Liver (tissue), 8 donors: ENCODE measurements at regions not wholly inside any gene's neighbourhood (a gene's known extent, or its start where the extent isn't known, plus 50 kb on each side); places are given as distances from the start of the nearest gene placed in this dataset.

Experiments
- DNase-seq: peaks from one replicate; pipeline ENCODE4 v3.0.0-alpha.2; 2017; ENCODE audit warnings: low spot score
- H3K27ac ChIP-seq, 2 donors: one replicate each; pipeline ENCODE4 v1.7.0; 2013; ENCODE audit warnings: inconsistent platforms in 2 of 2, low read length in 2 of 2, control low read depth in 1 of 2, low read depth in 1 of 2, mild to moderate bottlenecking in 1 of 2
- H3K27me3 ChIP-seq, 4 donors: one replicate each; pipeline versions ENCODE4 v1.6.1 to v1.7.0; 2013; ENCODE audit warnings: low read length in 3 of 4, inconsistent platforms in 1 of 4, mild to moderate bottlenecking in 1 of 4, moderate library complexity in 1 of 4; ENCODE audit not compliant: control insufficient read depth in 4 of 4, insufficient read depth in 4 of 4
- H3K36me3 ChIP-seq, 4 donors: one replicate each; pipeline versions ENCODE4 v1.6.1 to v1.7.0; 2013; ENCODE audit warnings: low read length in 3 of 4, mild to moderate bottlenecking in 3 of 4, low read depth in 1 of 4, moderate library complexity in 1 of 4; ENCODE audit not compliant: control insufficient read depth in 4 of 4, insufficient read depth in 3 of 4
- H3K4me1 ChIP-seq, 4 donors: one replicate each; pipeline versions ENCODE4 v1.6.1 to v1.7.0; 2013; ENCODE audit warnings: low read length in 3 of 4, mild to moderate bottlenecking in 3 of 4, moderate library complexity in 1 of 4; ENCODE audit not compliant: control insufficient read depth in 4 of 4, insufficient read depth in 4 of 4
- H3K4me3 ChIP-seq, 3 donors: one replicate each; pipeline versions ENCODE4 v1.6.1 to v1.7.0; 2013; ENCODE audit warnings: low read length in 3 of 3, control low read depth in 1 of 3, low read depth in 1 of 3, mild to moderate bottlenecking in 1 of 3
- H3K9ac ChIP-seq, 2 donors: one replicate each; pipeline ENCODE4 v1.7.0; 2013; ENCODE audit warnings: low read length in 2 of 2, mild to moderate bottlenecking in 2 of 2, moderate library complexity in 2 of 2, control low read depth in 1 of 2, low read depth in 1 of 2
- H3K9me3 ChIP-seq, 4 donors: one replicate each; pipeline versions ENCODE4 v1.6.1 to v1.7.0; 2013; ENCODE audit warnings: low read length in 3 of 4; ENCODE audit not compliant: control insufficient read depth in 4 of 4
- ATF3 ChIP-seq: IDR thresholded peaks from 2 replicates; pipeline ENCODE4 v1.6.1; 2016; ENCODE audit warnings: antibody characterized with exemption
- CTCF ChIP-seq: fragments of 150-350 bp; IDR thresholded peaks from 2 replicates; pipeline ENCODE4 v1.5.1; 2017; ENCODE audit warnings: improper control_type of control experiment, low read depth, low read length; ENCODE audit not compliant: missing input control
- EGR1 ChIP-seq, 2 donors: IDR thresholded peaks; 2 replicates each; pipeline ENCODE4 v1.6.1; 2016 to 2018; ENCODE audit warnings: antibody characterized with exemption in 2 of 2, low read depth in 2 of 2
- FOXA1 ChIP-seq: IDR thresholded peaks from 2 replicates; pipeline ENCODE4 v1.6.1; 2016; ENCODE audit warnings: antibody characterized with exemption
- FOXA2 ChIP-seq: IDR thresholded peaks from 2 replicates; pipeline ENCODE4 v1.6.1; 2016; ENCODE audit warnings: antibody characterized with exemption
- GABPA ChIP-seq, 2 donors: IDR thresholded peaks in 1 of 2; conservative IDR thresholded peaks in 1 of 2; 2 replicates each; pipeline ENCODE4 v1.6.1; 2016; ENCODE audit warnings: antibody characterized with exemption in 2 of 2, mild to moderate bottlenecking in 1 of 2, moderate library complexity in 1 of 2
- HNF4A ChIP-seq, 2 donors: conservative IDR thresholded peaks; 2 replicates each; pipeline ENCODE4 v1.6.1; 2016; ENCODE audit warnings: antibody characterized with exemption in 2 of 2, mild to moderate bottlenecking in 2 of 2
- HNF4G ChIP-seq: IDR thresholded peaks from 2 replicates; pipeline ENCODE4 v1.6.1; 2016; ENCODE audit warnings: antibody characterized with exemption
- JUND ChIP-seq, 2 donors: IDR thresholded peaks; 2 replicates each; pipeline ENCODE4 v1.6.1; 2016; ENCODE audit warnings: antibody characterized with exemption in 2 of 2
- MAX ChIP-seq: IDR thresholded peaks from 2 replicates; pipeline ENCODE4 v1.6.1; 2016; ENCODE audit warnings: antibody characterized with exemption
- NR2F2 ChIP-seq: IDR thresholded peaks from 2 replicates; pipeline ENCODE4 v1.6.1; 2016; ENCODE audit warnings: antibody characterized with exemption
- RAD21 ChIP-seq, 2 donors: IDR thresholded peaks; 2 replicates each; pipeline ENCODE4 v1.6.1; 2016; ENCODE audit warnings: antibody characterized with exemption in 2 of 2, mild to moderate bottlenecking in 2 of 2
- REST ChIP-seq: IDR thresholded peaks from 2 replicates; pipeline ENCODE4 v1.6.1; 2016; ENCODE audit warnings: antibody characterized with exemption, mild to moderate bottlenecking
- RXRA ChIP-seq, 2 donors: IDR thresholded peaks; 2 replicates each; pipeline ENCODE4 v1.6.1; 2017 to 2018; ENCODE audit warnings: antibody characterized with exemption in 2 of 2, mild to moderate bottlenecking in 1 of 2
- SP1 ChIP-seq: IDR thresholded peaks from 2 replicates; pipeline ENCODE4 v1.6.1; 2018; ENCODE audit warnings: antibody characterized with exemption, mild to moderate bottlenecking
- TAF1 ChIP-seq: conservative IDR thresholded peaks from 2 replicates; pipeline ENCODE4 v1.6.1; 2016; ENCODE audit warnings: antibody characterized with exemption, mild to moderate bottlenecking
- YY1 ChIP-seq: IDR thresholded peaks from 2 replicates; pipeline ENCODE4 v1.6.1; 2016; ENCODE audit warnings: antibody characterized with exemption, mild to moderate bottlenecking
- ZBTB33 ChIP-seq: IDR thresholded peaks from 2 replicates; pipeline ENCODE4 v1.6.1; 2016; ENCODE audit warnings: antibody characterized with exemption
- WGBS: extraction: QIAGEN DNeasy Blood & Tissue Kit; methylation state at CpG from one replicate; pipeline ENCODE4 v1.1.7; 2013; 5-methylcytosine and 5-hydroxymethylcytosine counted together
- donor health status: healthy.
- donor health status: healthy.
- donor health status: healthy.
- donor health status: healthy.
- donor health status: healthy.

- TF ChIP-seq REST (no peak), GABPA (IDR thresholded peaks at IDR 0.05 in 1 of 2, conservative IDR thresholded peaks at IDR 0.05 in 1 of 2) (no peak), RAD21 (IDR thresholded peaks at IDR 0.05) (no peak), ATF3 (no peak)
Measured at GRCh38 chr14:53493320-53493719, 340.2 kb upstream of the DDHD1 start (continued).

GRCh38 chr14:53491884-53492277 is 338.8 kb upstream of the DDHD1 start:
- 88% methylated on average over 5 of the region's 5 CpGs for WGBS
- no peak overlapping the region for H3K4me3 ChIP-seq

More at GRCh38 chr14:53491884-53492277, 338.8 kb upstream of the DDHD1 start:
- Histone ChIP-seq H3K9me3 (no peaks in the 10 kb centered on the region), H3K9ac (no peak overlapping the region), H3K27me3 (peaks cover 0 to 3% (median 0%) of the 10 kb centered on the region in 4 donors), H3K27ac (no peak overlapping the region), H3K36me3 (no peaks in the 10 kb centered on the region), H3K4me1 (no peaks in the 10 kb centered on the region)
- DNase-seq = no peak
- TF ChIP-seq GABPA (IDR thresholded peaks at IDR 0.05 in 1 of 2, conservative IDR thresholded peaks at IDR 0.05 in 1 of 2) = no peak
- TF ChIP-seq CTCF = no peak
- TF ChIP-seq ATF3 = no peak
- no peak for TF ChIP-seq ZBTB33
- no peak for TF ChIP-seq NR2F2
- no peak for TF ChIP-seq MAX
- no peak for TF ChIP-seq REST
- TF ChIP-seq YY1 = no peak
- no peak for TF ChIP-seq JUND (IDR thresholded peaks at IDR 0.05)
- no peak for TF ChIP-seq TAF1
- TF ChIP-seq FOXA2 = no peak
- no peak for TF ChIP-seq HNF4A (conservative IDR thresholded peaks at IDR 0.05)
- TF ChIP-seq RXRA (IDR thresholded peaks at IDR 0.05) = no peak
- TF ChIP-seq FOXA1 = no peak
- TF ChIP-seq EGR1 (IDR thresholded peaks at IDR 0.05; ENCODE audit: low read depth in 2 of 2) = no peak
- TF ChIP-seq HNF4G = no peak
- no peak for TF ChIP-seq RAD21 (IDR thresholded peaks at IDR 0.05)
- no peak for TF ChIP-seq SP1
